Colonic mucosa (tissue), 4 donors: ENCODE measurements at regions not wholly inside any gene's neighbourhood (a gene's known extent, or its start where the extent isn't known, plus 50 kb on each side); places are given as distances from the start of the nearest gene placed in this dataset.
"Not testable (repeated sequence)": the region's sequence is repeated elsewhere in the genome, so short reads cannot be mapped to it uniquely, and the experiment has no call there.

Experiments
- DNase-seq: peaks from one replicate; pipeline ENCODE4 v3.0.0-alpha.2; 2020
- H3K27ac ChIP-seq: fragments of 200-600 bp; one replicate; pipeline ENCODE4 v1.8.0; 2021
- H3K27me3 ChIP-seq: fragments of 200-600 bp; one replicate; pipeline ENCODE4 v1.8.0; 2021
- H3K36me3 ChIP-seq: fragments of 200-600 bp; one replicate; pipeline ENCODE4 v1.8.0; 2021
- H3K4me1 ChIP-seq: fragments of 200-600 bp; one replicate; pipeline ENCODE4 v1.8.0; 2021; ENCODE audit warnings: mild to moderate bottlenecking
- H3K4me3 ChIP-seq: fragments of 200-600 bp; one replicate; pipeline ENCODE4 v1.8.0; 2021
- H3K9ac ChIP-seq, 2 donors: one replicate each; pipeline ENCODE4 v1.7.0; 2013; ENCODE audit warnings: control low read depth in 2 of 2, low read depth in 2 of 2, low read length in 2 of 2
- H3K9me3 ChIP-seq: fragments of 200-600 bp; one replicate; pipeline ENCODE4 v1.8.0; 2021
- CTCF ChIP-seq: fragments of 200-600 bp; IDR thresholded peaks from one replicate; pipeline ENCODE4 v1.8.0; 2022; ENCODE audit warnings: antibody characterized with exemption, mild to moderate bottlenecking
- intact Hi-C: fragments of 100-400 bp; cut with DNase I; formaldehyde crosslinking; loops from one replicate; pipeline ENCODE4 v1.14.1; 2022
- donor health status: healthy.
- donor health status: DM: no; HTN: no; CAD: no.
- donor health status: DM: no; HTN: no; CAD: no.

- intact Hi-C loops, result no loop called here
- no peak for DNase-seq
These were observed 75.4 kb upstream of the PLAAT1 start for GRCh38 chr3:193165431-193166120.

GRCh38 chr3:193168931-193169330, 72.1 kb upstream of the PLAAT1 start:
- no peak for DNase-seq
- H3K9ac ChIP-seq, result no peak overlapping the region
- intact Hi-C loops, result no loop called here

More at GRCh38 chr3:193165431-193166120, 75.4 kb upstream of the PLAAT1 start:
- no peak overlapping the region for H3K9ac ChIP-seq
- no peaks in the 10 kb centered on the region for H3K27me3 ChIP-seq
- no peaks in the 10 kb centered on the region for H3K9me3 ChIP-seq
- H3K4me1 ChIP-seq, result no peaks in the 10 kb centered on the region
- H3K4me3 ChIP-seq, result no peak overlapping the region
- no peaks in the 10 kb centered on the region for H3K36me3 ChIP-seq
- H3K27ac ChIP-seq, result no peak overlapping the region
- TF ChIP-seq CTCF, result no peak

DNA sequence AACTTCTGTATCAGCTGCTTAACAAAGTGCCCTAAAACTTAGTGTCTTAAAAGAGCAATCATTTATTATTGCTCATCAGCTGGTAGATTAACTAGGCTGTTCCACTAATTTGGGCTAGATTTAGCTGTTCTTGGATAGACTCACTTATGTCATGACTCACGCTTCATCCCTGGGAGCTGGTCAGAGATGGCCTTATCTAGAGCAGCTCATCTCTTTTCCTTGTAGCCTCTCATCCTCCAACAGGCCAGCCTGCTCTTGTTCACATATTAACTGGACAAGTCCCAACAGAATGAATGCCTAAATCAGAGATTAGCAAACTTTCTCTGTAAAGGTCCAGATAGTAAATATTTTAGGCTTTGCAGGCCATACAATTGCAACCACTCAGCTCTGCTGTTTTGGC, 66.9 kb upstream of the PLAAT1 start:
- no peak for TF ChIP-seq CTCF

More at GRCh38 chr3:193168931-193169330, 72.1 kb upstream of the PLAAT1 start:
- Histone ChIP-seq H3K4me1 (no peaks in the 10 kb centered on the region), H3K4me3 (no peak overlapping the region), H3K9me3 (no peaks in the 10 kb centered on the region), H3K36me3 (no peaks in the 10 kb centered on the region), H3K27me3 (no peaks in the 10 kb centered on the region), H3K27ac (no peak overlapping the region)
- TF ChIP-seq CTCF, result no peak

GRCh38 chr3:193179332-193180012, 61.5 kb upstream of the PLAAT1 start:
- DNase-seq, H3K27ac ChIP-seq, H3K27me3 ChIP-seq, H3K9me3 ChIP-seq, H3K4me3 ChIP-seq, intact Hi-C loops, H3K9ac ChIP-seq, H3K4me1 ChIP-seq, H3K36me3 ChIP-seq: not testable (repeated sequence)

More for the DNA sequence above, 66.9 kb upstream of the PLAAT1 start:
- H3K36me3 ChIP-seq, result no peaks in the 10 kb centered on the region
- H3K27me3 ChIP-seq, result no peaks in the 10 kb centered on the region
- no peak overlapping the region for H3K4me3 ChIP-seq
- intact Hi-C loops, result no loop called here
- H3K9me3 ChIP-seq, result no peaks in the 10 kb centered on the region
- H3K4me1 ChIP-seq, result no peaks in the 10 kb centered on the region
- no peak for DNase-seq
- H3K9ac ChIP-seq, result no peak overlapping the region
- H3K27ac ChIP-seq, result no peak overlapping the region

GRCh38 chr3:193187070-193187722, 53.8 kb upstream of the PLAAT1 start:
- TF ChIP-seq CTCF, result no peak

More at GRCh38 chr3:193187070-193187722, 53.8 kb upstream of the PLAAT1 start:
- intact Hi-C loops, result no loop called here
- H3K4me1 ChIP-seq, result no peaks in the 10 kb centered on the region
- no peaks in the 10 kb centered on the region for H3K36me3 ChIP-seq
- H3K27me3 ChIP-seq, result no peaks in the 10 kb centered on the region
- no peak overlapping the region for H3K9ac ChIP-seq
- H3K9me3 ChIP-seq, result no peaks in the 10 kb centered on the region
- no peak overlapping the region for H3K4me3 ChIP-seq
- no peak overlapping the region for H3K27ac ChIP-seq
- no peak for DNase-seq
